ENCODE measurements at regions not wholly inside any gene's neighbourhood (a gene's known extent, or its start where the extent isn't known, plus 50 kb on each side); places are given as distances from the start of the nearest gene placed in this dataset.
A peak's percentile ranks its signal among the peaks of the same experiment; 100 is the strongest.

DNA sequence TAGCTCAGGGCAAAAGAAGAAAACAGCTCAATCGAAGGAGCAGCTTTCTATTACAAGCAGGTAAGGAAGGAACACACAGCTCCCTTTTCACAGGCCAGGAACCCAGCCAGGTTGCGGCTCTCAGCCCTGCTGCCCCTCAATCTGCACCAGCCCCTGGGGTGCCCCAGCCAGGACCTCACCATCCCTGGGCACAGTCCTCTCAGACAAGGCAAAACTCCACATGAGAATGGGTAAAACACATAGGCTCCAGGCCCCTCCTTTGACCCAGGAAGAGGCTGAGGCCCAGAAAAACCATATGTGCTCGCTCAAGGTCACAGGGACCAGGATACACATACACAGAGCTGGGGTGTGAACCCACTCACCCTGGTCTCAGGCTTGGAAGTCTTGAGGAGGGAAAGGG lies 178.7 kb upstream of the TLE3 start:
- DNase-seq, result no peak

DNA sequence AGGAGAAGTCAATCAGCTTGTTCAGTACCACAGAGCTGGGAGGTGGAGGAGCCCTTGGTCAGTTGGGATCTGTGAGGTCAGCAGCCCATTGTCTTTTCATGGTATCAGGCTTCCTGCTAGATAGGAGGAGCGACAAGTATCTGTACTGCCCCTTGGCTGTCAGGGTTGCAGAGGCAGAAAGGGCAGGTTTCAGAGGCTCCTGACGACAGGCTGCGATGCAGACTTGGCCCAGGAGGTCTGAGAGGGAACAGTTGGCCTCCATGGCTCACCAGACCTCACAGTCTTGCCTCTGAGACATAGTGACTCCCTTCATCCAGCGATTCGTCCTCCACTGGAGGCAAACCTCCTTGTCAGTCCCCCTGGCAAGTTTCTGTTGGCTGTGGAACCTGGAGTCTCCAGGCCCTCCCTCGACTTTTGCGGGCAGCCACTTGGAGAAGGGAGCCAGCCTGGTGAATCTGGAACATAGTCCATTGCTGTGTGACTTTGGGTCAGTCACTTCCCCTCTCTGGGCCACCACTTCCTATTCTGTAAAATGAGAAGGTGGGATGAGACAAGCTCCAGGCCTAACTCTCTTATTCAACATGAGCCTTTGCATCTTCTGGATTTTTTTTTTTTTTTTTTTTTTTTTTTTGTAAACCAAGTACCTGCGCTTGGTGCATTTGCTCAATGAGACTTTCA lies 177.9 kb upstream of the TLE3 start:
- no peak for DNase-seq

DNA sequence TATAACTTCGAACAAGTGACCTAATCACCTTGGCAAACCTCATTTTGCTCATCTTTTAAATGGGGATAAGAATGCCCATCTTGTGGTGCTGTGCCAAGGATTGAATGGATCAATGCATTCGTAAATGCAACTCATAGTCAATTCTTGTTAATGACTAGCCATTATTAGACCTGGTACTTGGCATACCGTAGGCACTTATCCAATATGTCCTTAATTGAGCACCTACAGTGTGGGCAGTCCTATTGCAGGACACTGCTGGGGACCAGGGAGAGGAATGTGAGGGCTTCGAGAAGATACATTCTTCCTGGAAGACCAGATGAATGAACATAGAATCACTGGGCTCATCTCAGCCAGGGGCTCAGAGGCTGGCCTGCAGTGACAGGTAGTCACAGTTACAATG lies 177.2 kb upstream of the TLE3 start:
- DNase-seq, result no peak

DNA sequence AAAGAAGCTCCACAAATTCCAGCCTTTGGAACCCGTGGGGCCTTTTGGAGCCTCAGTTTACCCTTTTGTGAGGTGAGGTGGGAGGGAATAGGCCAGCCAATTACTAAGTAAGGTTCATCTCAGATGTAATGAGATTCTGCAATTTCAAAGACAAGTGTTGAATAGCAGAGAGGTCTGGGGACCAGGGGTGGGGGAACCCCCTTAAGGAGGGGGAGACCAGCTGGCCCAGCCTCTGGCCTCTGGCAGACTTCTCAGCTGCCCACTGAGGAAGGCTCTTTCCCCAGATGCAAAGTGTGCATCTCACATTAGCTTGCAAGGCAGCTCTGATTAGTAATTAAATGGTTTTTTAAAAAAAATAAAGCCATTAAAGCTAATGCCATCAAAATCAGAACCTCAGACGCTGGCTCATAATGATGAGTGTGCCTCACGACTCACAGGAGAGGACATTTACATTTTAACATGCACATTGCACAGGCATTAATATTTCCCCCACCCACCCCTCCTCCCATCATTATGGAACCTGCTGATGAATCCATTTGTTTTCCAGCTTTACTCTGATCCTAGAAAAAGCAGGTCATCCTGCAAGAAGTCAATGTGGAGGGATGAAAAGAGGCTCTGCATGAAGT lies 176.7 kb upstream of the TLE3 start:
- DNase-seq, result no peak

DNA sequence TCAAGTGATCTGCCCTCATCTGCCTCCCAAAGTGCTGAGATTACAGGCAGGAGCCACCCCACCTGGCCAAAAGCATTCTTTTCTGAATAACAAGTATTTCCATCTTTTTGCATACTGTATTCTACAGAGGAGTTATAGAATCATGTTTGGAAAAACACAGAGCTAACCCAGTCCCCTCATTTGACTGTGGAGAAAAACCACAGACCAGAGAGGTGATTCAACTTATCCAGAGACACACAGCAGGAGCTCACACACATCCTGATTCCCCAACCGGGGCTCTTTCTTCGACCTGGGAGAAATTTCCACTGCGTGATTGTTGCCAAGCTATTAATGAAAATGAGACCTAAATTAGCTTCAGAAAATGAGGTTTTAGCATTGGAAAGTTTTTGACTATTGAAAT lies 176.1 kb upstream of the TLE3 start:
- DNase-seq, result no peak

DNA sequence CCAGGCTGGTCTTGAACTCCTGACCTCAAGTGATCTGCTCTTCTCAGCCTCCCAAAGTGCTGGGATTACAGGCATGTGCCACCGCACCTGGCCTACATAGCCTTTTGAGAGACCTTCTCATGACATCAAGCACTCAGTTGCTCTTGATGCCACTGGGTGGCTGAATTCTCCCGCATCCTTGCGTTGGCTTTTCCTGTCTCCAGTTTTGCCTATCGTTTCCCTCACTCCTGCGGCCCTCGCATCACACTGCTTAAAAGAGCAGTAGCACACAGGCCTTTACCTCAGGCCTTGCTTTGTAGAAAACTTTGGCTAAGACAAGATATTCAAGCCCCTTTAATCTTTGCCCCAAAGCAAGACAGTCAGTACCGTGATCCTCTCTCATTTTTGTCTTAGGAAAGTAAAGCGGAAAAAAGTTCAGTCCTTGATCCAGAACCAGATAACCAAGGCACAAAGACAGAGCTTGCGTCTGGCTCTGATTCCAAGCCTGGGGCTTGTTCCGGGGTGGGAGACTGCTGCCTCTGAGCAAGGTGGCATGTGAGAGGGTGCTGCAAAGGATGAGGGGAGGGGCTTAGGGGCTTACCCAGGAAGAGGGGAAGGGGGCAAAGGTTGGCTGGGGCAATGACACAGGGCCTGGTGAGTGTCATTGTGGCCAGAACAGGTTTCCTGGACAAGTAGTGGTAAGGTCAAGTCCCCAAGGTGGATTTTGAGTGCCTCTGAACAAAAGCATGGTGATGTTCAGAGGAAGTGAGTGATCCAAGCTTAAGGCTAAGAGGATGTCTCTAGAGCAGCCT lies 175.0 kb upstream of the TLE3 start:
- no peak for DNase-seq

DNA sequence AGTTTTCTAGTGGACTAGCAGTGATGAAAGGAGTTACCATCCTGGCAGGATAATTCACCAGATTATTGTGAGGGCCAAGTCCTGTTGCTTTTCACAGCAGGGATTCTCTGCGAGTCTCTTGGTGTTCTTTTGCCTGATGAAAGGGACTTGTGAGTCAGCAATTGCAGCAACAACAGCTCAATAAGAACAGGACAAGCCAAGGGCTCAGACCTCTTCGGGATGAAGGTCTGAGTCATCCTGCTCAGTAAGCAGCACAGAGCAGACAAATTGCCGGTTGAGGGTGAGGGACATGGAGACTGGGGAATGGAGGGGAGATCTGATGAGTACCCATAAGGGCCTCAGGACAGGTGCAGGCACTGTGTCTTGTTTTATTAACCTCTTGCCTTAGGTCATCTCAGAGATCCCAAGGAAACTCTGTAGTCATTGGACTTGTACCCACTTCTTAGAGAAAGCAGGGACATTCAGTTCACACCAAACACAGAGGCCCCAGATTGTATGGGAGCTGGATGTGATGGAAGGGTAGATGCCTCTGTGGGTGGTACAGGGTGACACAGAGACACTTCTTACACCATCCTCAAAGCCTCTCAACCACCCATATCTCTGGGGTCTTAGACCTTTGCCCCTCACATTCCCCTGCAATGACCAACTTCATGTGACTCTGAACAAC lies 173.8 kb upstream of the TLE3 start:
- DNase-seq, result no peak

DNA sequence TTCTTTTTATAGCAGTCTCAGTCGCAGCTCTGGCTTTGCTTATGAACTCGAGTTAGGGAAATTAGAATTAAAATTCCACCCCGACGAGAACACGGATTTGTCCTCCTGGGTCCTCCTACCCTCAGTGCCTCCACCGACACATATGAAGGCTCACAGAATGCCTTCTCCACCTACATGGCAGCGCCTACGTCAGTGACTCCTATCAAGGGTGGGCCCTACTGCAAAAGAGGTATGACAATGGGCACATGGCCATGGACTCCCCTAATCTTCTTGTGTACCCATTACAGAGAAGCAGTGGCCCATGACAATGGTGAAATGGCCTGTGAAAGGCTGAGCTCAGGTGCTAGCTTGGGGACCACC lies 173.0 kb upstream of the TLE3 start:
- no peak for DNase-seq

DNA sequence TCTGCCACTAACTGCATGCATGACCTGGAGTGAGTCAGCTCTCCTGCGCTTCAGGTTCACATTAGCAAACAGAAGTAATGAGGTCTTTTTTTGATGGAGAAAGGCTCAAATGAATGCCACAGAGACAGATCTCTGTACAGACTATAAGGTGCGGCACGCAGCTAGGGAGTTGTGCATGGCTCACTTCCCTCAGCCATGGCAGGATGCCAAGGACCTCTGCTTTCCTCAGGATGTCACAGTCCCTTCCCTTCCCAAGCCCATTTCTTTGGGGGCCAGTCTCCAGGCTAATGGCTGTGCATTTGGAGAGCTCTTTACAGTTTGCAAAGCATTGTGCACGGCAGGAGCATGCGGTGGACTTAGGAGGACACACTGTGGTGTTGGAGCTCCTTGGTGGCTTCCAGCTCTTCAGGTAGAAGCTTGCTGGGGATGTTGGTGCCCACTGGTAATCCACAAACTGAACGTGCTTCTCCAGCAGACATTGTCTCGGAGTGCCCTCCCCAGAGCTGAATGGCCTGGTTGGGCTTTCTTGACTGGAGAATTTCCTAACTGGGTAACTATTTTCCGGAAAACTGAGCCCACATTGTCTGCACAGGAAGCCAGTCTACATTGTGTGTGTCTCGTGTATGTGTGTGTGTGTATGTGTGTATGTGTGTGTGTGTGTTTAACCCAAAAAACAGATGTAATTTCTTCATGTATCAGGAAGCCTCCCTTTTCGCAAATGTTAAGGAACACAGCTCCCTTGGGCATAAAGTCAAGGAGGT lies 172.5 kb upstream of the TLE3 start:
- peak; percentile 73 for DNase-seq

DNA sequence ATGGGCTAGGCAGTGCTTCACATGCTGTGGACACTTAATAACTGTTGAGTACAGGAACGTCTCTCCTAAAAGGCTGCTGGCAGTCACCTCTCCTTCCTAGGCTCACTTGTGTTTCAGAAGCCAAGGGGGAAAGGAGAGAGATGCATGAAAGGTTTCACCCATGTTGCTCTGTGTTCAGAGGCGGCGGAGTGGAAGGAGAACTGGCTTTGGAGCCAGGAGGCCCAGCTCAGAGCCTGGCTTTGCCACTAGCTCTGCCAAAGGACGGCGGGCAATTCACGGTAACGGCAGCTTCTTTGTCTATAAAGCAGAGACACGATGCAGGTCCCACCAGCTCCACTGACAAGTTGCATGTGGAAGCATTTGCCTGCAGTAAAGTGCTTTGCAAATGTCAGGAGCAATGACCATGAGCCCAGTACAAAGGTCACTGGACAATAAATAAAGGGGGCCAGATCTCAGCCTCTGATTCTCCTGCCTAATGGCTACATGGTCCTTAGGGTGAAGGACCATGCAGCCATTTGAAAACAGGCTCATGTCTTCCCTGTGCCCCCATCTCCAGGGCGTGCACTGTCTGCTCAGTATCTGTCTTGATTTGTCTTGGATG lies 171.7 kb upstream of the TLE3 start:
- DNase-seq, result no peak

DNA sequence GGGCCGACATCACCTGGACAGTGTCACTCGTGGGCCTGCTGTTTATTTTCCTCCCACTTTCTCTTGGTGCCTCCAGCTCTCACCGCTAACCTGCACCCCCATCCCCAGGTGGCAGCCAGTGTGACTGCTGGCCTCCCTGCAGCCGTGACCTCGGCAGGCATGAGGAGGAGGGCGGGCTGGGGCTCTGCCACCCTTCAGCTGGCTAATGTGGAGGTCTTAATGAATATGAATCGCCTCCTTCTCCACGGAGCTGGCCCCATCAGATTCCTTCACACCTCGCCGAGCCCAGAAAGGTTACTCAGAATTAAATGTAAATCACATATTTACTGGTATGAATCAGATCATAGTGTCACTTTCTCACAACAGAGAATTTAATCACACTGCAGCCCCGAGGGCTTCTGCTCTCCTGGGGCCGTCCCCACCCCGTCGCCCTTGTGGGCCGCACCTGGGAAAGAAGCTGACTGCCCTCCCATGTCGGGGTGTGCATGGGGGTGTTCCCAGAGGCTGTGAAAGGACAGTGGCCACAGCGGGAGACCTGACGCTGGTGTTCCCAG lies 171.1 kb upstream of the TLE3 start:
- no peak for DNase-seq

DNA sequence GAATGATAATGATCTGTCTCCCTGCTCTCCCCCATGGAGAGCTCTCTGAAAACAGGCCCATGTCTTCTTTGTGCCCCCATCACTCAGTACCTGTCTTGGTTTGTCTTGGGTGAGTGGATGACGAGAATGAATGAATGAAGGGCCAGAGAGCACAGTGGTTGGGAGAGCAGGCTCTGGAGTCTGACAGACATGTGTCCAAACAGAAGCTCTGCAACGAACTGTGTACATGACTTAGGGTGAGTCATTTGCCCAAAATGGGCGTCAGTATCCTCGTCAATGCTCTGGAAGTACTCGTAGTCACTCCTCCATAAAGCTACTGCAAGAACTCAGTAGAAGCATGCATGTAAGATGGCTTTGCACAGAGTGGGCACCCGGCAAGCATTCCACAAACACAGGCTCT lies 170.2 kb upstream of the TLE3 start:
- no peak for DNase-seq

DNA sequence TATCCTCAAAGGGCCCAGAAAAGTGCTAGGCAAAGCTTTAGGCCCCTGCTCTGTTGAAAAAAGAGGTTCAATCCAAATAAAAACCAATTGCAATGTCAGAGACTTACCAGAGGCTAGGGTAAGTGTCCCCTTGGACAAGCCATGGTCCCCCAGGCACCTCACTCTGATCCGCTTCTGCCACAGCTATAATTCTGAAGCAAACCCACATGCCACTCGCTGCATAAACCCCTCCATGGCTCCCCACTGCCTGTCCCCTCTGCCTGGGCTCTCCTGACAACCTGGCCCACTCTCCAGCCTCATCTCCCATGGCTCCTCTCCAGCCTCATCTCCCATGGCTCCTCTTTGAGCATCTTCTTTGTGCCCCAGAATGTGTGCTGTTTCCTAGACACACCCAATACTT lies 169.6 kb upstream of the TLE3 start:
- DNase-seq, result no peak

DNA sequence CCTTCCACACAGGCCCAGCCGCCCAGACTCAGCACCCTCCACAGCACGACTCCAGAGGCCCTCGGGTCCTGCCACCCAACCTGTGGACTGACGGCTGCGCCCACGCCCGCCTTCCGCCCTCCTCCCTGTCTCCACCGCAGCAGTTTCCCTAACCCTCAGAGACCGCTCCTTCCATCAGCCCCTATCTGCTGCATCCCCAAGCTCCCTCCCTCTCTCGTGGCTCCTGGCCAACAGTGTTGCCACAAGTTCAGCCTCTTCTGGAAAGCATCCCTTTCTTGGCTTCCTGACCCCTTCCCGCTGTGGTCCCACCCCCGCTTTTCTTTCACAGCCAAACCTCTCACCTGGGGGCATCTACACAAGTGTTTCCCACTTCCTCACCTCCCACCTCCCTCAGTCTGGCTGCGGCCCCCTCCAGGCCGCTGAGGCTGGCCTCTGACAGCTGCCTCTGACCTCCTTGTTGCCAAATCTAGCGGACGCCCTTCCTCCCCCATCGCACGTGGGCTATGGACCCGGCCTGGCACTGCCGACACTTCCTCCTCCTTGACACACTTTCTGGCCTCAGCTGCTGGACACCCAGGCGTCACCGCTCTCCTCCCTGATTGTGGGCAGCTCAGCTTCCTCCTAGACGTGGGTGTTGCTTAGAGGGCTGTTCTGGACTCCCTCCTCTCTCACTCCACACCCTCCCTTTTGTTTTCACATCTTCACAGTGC lies 168.8 kb upstream of the TLE3 start:
- peak; percentile 24 for DNase-seq

DNA sequence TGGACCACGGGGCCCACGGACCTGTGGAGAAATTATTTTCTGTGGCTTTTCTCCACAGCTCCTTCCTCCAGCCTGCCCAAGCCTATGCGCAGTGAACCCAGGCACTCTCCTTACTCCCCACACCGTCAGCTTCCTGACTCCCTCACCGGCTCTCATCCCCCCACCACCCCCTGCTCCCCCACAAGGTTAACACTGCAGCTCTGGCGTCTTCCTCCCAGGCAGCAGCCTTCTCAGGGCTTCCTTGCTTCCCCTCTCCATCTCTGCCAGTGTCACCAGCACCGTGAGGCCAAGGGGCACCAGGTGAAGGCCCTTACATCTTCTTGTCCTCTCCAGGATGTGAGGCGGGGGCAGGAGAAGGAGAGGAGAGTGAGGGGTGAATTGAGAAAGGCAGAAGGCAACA lies 168.3 kb upstream of the TLE3 start:
- no peak for DNase-seq

DNA sequence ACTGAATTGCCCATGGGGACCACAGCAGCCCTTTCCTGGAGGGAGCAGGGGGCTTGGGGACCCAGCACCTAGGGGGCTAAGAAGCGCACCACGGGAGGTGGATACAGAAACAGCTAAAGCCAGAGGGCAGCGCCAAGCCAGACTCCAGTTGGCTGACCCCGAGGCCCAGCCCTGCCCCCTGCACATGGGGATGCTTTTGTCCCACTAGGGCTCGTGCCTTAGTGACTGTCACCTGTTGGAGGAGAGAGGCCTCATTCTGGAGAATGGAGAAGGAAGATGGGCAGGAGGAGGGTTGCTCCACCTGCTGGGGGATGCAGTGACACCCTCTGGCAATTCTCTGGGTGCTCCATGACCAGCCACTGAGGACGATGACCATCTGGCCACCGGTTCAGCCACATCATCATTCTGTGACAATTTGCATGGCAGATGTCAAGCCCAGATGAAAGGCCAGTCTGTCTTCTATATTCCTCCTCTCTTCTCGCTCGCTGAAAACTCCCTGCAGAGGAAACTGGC lies 167.8 kb upstream of the TLE3 start:
- DNase-seq, result no peak

DNA sequence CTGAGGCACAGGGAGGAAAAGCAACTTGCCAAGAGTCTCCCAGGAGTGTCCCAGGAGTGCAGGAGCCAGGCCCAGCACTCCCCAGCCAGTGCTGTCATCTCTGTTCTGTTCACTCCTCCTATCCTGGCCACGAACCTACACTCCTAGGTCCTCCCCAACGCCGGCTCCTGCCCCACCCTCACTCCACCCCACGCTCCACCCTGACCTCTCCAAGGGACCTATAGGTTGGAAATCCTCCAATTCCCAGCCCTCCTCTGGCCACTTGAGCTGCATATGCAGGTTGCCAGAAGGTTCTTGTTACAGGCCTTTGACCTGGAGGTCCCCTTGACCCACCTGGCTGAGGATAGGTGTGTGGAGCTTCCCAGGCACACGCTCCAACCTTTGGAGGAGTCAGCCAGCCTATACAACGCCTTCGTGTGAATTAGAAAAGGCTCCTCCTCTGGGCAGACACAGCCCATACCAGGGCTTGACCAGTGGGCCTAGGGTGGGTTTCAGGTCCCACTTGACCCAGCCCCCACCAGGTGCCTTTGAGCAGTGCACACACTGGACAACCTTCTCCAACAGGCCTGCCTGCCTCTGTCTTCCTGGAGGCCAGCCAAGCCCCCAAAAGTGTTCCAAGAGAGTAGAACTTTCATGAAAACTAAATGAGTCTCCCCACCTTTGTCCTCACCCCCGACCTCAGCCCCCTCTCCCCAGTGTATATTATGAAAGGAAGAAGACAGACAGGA lies 167.2 kb upstream of the TLE3 start:
- DNase-seq, result no peak

DNA sequence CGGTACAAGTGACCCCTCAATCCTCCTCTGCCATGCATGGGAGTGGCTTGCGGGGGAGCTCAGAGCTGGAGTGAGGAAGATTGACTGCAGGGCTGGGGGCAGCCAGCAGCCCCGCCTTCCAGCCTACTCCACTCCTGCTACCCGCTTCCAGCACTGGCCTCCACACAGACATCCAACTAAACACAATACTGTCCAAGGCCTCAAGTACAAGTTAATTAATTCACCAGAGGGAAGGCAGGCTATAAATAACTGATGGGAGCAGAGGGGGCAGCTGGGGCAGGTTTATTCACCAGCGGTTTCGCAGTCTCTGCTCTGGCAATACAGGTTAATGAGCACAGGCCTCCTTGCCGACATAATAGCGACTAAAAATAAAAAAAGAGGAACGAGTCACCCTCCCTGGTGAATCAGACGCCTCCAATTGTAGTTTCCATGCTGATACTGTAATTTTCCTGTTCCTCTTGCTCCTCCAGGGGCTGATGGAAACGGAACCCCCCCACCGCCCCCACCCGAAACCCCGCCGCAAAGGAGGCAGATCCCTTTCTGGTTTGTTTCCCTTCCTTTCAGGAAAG lies 166.4 kb upstream of the TLE3 start:
- no peak for DNase-seq

DNA sequence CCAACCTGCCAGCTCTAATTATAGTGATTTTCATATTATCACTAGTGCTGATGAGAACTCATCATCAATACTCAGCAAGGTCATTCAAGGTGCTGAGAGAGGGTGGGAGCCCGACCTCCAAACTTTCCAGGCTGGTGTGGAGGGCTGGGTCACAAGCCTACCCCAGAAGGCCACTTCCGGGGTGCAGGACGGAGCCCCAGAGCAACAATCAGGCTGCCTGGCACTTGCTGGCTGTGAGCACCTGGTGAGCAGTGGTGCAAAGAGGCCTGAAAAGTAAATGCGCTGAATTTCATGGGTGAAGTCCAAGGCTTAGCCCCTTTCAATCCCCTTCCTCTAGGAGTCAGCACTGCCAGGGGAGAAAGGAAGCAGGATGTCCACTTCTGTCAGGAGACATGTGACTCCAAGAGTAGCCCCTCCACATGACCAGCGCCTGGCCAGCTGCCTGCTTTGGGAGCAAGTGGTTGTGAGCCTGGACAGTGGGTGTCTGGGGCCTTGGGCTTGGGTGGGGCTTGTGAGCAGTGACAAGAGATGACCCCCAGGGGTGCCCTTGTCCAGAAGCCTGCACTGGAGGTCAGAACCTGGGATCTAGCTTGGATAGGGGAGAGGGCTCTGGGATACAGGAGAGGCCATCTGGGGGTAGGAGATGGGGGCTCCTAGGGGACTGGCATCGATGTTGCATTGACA lies 165.0 kb upstream of the TLE3 start:
- DNase-seq, result no peak

Data from skin of body (tissue), 1 donor.